GM13976 (cell line): ENCODE measurements at regions not wholly inside any gene's neighbourhood (a gene's known extent, or its start where the extent isn't known, plus 50 kb on each side); places are given as distances from the start of the nearest gene placed in this dataset.

Experiments
- DNase-seq: peaks from one replicate; pipeline ENCODE4 v3.0.0; 2012; ENCODE audit warnings: low spot score
- CTCF ChIP-seq: IDR thresholded peaks from 2 replicates; pipeline ENCODE4 v1.5.1; 2012; ENCODE audit warnings: borderline replicate concordance, mild to moderate bottlenecking; ENCODE audit not compliant: insufficient read depth; ENCODE audit errors: extremely low read depth, missing control alignments, control extremely low read depth
- in situ Hi-C: fragments of 300-500 bp; cut with MboI; formaldehyde crosslinking; loops from one replicate; pipeline ENCODE4 v1.12.0; 2022; ENCODE audit warnings: low sequenced_read_pairs, mixed read lengths, inconsistent platforms; ENCODE audit not compliant: unreplicated experiment

GRCh38 chr1:224565611-224566406 lies 50.3 kb upstream of the CNIH3 start:
- no peak for DNase-seq
- no peak for TF ChIP-seq CTCF
- in situ Hi-C loops: no loop called here
